GM18508 (cell line): ENCODE measurements at regions not wholly inside any gene's neighbourhood (a gene's known extent, or its start where the extent isn't known, plus 50 kb on each side); places are given as distances from the start of the nearest gene placed in this dataset.
"Not testable (repeated sequence)": the region's sequence is repeated elsewhere in the genome, so short reads cannot be mapped to it uniquely, and the experiment has no call there.

Experiments used
- ATAC-seq: cut with Tn5 transposase; IDR thresholded peaks from one replicate; pipeline ENCODE4 v1.9.1; 2021; ENCODE audit warnings: moderate number of reproducible peaks; ENCODE audit not compliant: insufficient read depth, unreplicated experiment

DNA sequence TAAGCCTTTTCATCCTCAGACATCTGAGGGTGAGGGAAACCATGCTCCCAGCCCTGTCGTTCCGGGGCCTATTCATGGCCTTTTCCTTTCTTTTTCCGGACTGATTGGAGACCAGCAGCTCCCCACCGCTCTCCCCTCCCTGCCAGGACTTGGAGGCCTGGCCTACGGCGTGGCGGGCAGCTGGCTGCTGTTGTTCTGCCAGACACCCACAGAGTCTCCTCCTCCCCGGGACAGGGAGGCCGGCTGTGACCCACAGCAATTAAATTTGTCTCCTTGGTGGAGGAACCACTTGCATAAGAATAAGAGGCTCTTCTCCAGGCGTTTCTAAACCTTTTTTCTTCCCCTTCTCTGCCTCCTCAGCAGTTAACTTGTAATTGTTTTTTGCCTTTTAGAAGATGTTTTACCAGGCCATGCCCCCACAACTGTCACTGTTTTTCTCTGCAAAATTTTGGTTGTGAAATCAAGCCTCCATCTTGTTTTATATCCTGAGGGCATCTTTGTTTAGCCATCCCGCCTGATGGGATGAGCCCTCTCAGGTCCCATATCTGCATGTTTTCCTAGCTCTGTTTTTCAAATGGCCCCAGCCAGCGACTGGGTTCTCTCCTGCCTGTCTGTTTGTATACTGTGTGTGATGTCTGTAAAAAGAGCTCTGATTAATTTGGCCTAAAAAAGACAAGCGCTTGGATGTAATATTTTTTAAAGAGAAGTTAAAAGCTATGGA, 1060.0 kb upstream of the DDX18 start:
- no peak for ATAC-seq

DNA sequence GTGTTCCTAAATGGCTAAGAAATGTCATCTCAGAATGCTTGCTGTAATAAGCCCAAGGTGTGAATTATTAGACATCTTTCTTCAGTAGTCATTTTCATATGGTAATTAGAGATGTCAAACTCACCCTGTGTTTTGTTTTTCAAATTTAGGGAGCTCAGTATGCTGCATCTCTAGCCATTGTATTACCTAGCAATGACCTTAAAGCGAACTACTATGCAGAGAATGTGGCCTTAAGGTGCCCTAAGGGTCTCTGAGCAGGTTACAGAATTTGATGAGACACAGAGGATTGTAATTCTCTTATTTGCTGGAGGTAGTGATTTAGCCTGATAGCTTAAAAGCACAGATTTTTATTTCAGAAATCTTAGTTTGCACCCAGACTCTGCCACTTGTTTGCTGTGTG, 1052.6 kb upstream of the DDX18 start:
- no peak for ATAC-seq

DNA sequence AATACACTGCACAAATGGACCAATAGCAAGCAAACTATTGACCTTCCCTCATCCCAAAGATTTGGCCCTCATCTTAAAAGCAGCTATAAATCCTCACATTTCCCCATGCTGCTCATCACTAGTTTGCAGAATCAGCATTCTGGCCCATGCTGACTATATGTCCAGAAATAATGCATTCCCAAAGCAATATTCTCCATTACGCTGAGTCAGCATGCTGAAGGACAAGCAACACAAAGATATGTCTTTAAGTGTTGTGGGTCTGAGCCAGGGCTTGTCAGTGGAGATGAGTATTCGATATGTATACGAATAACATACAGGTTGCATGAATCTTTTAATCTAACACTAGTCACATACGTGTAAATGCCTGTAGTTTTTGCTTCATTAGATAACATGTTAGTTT, 1045.0 kb upstream of the DDX18 start:
- ATAC-seq: no peak

DNA sequence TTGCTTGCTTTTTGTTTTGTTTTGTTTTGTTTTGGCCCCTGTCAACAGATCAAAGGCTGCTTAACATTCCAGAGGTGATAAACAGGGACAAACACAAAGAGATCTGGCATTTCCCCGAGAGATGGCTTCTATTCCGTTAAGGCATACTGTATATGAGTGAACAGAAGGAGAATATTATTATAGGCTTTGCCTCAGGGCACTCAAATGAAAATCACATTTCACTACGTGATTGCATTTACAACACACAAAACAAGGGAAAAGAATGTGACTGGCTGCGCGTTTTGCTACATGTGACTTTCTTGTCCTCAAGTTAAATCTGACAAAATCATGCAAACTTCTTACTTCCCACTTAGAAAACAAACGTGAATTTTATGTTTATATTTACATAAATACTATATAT, 1037.9 kb upstream of the DDX18 start:
- no peak for ATAC-seq

DNA sequence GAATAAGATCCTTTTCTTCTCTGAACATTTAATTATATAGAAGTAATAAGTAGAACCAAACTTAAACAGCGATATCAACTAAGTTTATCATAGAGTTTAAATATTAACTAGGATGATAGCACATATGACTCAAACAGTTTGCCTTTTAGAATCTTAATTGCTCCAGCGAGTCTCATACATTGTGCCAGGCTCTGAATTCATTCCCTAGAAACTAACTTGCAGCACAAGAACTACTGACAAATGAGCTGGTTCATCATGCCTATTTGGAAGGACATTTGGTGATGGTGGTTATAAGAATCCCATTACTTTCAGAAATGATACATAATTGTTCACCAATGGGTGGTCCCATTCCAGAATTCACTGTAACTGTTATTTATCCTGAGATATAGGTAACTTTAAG, 1026.6 kb upstream of the DDX18 start:
- ATAC-seq: no peak

DNA sequence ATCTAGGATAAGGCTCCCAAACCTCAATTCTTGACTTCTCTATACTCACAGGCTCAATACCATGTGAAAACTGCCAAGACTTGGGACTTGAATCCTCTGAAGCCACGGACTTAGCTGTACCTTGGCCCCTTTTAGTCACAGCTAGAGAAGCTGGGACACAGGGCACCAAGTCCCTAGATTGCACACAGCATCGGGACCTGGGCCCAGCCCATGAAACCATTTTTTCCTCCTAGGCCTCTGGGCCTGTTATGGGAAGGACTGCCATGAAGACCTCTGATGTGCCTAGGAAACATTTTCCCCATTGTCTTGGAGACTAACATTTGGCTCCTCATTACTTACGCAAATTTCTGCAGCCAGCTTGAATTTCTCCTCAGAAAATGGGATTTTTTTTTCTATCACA, 1011.8 kb upstream of the DDX18 start:
- no peak for ATAC-seq

DNA sequence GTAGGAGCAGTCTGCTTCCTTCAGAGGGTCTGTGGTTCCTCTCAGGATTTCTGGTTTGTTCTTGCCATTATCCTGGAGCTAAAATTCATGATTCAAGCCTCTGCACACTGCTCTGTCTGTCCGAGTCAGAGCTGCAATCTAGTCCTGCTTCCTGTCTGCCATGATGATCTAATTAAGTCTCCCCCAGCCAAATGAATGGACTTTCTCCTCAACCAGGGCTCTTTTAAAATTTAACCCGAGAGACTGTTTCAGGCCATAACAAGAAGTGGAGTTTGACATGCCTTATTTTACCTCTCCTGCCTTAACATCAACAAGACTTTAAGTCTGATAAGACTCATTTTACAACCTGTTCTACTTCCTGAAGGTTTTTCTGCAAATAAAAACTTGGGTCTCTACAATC, 1009.6 kb upstream of the DDX18 start:
- no peak for ATAC-seq

DNA sequence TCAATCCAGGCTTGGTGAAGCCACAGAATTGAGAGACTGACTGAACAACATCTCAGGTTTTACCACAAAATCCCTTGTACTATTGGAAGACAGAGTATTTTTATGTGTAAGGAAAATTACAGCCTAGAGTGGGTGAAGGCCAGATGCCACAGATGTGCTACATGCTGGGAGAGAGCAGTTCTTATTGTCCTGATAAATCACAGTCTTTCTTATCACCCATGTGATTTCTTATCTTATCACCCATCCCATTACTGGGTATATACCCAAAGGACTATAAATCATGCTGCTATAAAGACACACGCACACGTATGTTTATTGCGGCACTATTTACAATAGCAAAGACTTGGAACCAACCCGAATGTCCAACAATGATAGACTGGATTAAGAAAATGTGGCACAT, 1008.0 kb upstream of the DDX18 start:
- not testable (repeated sequence) for ATAC-seq

DNA sequence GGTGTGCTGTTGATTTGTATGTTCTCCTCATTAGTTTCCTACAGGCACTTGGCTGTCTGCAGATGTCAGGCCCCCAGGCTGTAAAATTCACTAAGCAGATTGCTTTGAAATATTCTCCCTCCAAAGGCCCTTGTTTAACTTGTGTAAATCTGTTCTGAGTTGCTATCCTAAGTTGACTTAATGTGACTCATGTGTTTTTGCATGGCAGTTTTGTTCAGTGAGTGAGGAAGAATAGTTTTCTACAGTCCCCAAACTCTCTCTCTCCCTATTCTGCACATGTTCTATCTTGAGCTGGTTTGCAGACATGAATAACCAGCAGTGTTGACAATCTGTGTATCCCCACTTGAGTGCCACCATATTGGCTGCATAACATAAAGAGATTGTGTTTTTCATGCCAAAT, 1005.4 kb upstream of the DDX18 start:
- no peak for ATAC-seq

DNA sequence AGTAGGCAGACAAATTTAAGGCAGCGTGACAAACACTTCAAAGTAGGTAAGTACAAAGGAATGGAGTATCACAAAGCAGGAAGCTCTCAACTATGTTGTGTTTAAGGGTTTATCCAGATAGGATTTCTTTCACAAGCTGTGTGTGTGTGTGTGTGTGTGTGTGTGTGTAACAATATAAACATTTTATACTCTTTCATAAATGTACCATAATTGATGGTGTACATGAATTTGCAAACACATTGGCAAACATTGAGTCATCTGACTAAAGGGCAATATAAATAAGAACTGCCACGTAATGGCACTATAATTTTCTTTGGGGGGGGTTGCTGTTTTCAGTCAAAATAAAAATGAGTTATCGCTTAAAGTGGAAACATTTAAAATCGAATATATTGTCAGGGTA, 1004.4 kb upstream of the DDX18 start:
- ATAC-seq: no peak

DNA sequence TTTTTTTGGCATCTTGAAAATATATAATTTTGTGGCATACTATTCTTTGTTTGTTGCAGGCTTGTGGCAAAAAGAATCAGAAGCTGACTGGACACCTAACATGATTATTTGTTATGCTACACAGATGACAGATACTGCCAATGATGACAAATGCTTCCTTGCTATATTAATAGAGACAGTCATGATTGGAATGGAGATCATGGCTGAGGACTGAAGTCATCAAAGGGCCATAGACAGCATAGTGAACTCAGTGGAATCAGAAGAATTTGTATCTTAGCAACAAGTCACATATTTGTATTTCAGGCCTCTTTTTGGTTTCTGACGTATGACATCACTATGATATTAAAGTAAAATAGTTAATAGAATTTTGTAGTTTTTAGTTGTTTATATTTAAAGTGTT, 1003.8 kb upstream of the DDX18 start:
- no peak for ATAC-seq

DNA sequence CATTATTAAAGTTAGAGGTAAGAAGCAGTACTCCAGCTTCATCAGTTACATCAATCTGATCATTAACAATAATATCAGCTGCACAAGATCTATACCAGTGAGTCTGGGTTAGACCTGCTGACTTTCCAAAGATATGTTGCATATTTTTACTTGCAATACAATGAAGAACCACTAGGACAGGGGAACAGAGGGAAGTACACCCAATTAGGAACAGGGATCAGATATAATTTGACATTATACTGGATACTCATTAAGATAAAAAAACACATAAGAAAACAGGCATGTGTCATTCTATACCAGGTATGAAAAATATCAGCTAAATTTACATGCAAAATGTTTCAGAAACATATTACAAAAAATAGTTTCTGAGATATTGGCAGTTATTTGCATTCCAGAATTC, 995.1 kb upstream of the DDX18 start:
- no peak for ATAC-seq

DNA sequence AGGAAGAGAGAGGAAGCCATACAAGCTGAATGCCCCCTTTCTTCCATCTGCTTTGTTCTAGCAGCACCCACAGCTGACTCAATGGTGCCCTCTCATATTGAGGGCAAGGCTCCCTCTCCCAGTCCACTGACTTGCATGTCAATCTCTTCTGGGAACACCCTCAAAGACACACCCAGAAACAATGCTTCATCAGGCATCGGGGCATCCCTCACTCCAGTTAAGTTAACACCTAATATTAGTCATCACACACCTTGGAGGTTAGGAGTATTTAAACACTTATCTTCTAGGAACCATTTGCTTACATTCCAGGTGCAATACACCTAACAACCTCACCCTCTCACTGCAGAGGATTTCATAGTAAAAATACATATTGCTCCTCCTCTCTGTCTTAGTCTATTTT, 993.5 kb upstream of the DDX18 start:
- no peak for ATAC-seq

DNA sequence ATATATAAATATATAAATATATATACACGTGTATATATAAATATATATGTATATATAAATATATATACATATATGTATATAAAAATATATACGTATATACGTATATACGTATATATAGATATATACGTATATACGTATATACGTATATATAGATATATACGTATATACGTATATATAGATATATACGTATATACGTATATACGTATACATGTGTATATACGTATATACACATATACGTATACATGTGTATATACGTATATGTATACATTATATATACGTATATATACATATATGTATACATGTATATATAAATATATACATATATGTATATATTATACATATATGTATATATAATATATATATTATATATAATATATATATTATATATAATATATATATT, 984.9 kb upstream of the DDX18 start:
- ATAC-seq: not testable (repeated sequence)

DNA sequence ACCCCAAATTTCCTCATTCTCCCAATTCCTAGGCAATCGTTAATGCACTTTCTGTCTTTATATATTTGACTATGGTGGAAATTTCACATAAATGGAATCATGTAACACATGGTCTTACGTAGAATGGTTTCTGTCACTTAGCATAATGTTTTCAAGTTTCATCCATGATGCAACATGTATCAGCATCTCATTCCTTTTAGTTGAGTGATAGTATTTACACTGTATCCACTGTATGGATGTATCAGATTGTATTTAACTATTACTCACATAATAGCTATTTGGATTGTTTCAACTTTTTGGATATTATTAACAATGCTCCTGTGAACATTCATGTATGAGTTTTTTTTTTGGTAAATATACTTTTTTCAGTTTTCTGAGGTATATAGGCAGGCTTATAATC, 982.3 kb upstream of the DDX18 start:
- ATAC-seq: no peak

DNA sequence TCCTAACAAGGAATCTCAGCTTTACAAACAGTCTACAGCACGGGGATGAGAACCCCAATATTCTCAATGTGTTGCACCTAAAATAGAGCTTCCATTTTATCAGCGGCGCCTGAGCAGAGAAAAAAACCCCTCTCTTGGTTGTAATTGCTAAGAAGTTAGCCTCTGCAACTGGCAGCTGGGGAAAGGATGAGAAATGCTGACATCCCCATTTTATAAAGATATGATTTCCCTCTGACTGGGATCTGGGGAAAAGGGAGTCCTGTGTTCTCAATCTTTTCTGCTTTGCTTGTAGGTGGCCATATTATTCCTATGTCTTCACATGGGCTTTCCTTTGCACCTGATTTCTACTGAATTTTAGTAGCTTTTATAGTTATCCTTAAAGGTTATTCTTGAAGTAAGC, 981.4 kb upstream of the DDX18 start:
- ATAC-seq: no peak

DNA sequence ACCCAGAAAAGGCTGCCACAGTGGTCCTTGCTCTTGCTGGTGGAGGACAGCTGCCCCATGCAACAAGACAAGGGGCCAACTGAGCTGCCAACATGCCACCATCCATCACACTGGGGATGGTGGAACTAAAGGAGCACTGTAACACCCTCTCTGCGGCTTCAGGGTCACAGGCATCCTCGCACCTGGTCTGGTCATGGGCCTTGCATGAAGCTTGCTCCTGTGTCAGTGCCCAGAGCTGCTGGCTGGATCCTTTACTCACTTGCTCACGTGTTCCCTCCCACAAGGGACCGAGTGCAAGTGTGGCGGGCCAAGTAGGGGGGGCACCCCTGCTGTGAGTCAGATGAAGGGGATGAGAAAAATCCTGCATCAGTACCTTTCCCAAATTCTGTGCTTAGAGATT, 972.3 kb upstream of the DDX18 start:
- no peak for ATAC-seq

DNA sequence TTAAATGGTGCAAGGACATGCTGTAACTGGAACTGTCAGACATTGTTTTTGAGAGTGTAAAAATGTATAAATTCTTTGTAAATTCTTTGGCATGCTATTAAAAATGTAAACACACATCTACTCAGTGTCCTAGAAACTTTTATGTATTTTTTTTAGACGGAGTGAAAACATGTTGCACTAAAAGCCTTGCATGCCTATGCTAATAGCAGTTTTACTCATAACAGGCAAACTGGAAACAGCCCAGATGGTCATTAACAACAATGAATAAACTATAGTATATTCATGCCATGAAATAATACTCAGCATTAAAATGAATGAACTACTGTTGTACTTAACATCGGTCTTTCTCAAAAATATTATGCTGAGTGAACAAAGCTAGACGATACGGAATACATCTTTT, 954.8 kb upstream of the DDX18 start:
- no peak for ATAC-seq

DNA sequence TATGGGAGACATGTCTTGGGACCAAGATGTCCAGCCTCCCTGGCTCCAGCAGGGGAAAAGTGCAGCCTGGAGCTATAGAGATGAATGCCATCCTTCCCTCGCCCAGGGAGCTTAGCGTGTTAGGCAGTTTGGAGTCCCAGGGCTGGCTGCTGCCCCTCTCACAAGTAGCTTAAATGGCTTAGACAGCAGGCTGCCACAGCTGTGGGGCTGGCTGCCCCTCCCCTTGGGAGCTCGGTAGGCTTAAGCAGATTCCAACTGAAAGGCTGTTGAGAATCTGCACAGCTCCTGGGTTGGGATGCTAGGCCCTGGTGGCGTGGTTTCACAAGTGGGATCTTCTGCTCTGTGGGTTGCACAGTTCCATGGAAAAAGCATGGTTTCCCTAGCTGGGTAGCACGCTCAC, 940.5 kb upstream of the DDX18 start:
- ATAC-seq: no peak

DNA sequence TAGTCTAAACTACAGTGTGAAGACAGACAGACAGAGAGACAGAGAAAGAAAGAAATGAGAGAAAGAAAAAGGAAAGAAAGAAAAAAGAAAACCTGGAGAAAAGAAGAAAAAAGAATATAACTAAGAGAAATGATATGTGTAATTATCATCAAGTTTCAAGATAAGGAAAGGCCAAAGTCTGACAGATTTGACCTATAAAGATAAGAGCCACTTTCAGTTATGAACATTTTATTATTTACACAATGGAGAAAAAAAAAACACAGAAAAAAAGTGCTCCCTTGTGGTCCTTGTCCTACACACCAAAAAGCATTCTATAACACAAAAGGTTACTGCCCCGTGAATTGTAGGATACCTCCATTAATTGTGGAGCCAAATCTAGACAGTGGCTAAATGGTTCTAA, 937.2 kb upstream of the DDX18 start:
- no peak for ATAC-seq

DNA sequence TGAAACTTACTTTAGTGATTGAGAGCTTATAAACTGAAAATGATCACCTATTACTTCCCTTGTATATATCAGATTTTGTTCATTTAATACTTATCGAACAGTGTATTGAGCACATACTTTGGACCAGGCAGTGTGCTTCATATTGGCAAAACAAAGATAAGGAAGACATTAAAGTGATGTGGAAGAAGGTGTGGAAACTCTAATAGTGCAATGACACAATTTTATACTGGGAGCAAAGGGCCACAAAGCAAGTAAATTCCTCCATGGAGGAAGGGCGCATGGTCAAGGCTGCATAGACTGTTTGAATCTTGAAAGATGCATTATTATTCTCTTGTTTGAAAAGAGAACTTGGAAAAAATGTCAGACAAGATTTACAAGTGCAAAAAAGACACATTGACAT, 936.5 kb upstream of the DDX18 start:
- no peak for ATAC-seq

DNA sequence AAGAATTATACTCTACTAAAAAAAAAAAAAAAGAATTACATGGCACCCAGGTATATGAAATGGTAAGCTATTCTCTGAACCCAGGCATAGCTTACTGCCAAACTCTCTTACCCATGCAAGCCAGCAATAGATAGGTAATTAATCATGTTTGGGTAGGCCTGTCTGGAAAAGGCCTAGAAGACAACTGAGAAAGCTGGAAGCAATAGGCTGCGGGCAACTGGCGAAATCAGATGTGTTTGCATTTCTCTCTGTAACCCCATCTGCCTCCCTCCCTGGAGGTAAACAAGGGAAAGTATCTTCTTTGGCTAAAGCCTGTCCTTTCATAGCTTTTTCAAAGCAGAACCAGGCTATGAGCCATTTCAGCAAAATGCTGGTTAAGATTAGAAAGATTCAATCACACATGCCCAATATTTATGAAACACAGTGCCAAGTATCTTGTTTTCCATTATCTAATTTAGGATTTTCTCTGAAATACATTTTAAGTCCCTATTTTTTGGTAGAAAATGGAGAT, 934.8 kb upstream of the DDX18 start:
- ATAC-seq: no peak

DNA sequence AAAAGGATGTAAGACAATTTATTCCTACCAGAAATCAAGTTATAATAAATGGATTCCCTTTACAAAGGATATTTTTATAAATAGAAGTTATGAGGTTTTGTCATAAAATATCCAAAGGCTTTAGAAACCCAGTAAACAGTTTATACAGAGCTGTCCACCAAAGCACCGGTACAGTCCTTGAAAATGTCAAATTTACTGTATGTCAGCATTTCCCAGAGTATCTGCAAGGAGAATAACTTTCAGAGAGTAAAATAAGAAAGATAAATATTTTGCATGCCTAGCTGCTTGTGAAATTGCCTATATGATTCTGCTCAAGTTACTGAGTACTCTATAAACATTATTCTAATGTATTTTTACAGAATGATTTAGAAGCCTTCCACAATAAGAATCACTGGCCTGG, 923.3 kb upstream of the DDX18 start:
- ATAC-seq: no peak
